ENCODE measurements at regions not wholly inside any gene's neighbourhood (a gene's known extent, or its start where the extent isn't known, plus 50 kb on each side); places are given as distances from the start of the nearest gene placed in this dataset.

DNA sequence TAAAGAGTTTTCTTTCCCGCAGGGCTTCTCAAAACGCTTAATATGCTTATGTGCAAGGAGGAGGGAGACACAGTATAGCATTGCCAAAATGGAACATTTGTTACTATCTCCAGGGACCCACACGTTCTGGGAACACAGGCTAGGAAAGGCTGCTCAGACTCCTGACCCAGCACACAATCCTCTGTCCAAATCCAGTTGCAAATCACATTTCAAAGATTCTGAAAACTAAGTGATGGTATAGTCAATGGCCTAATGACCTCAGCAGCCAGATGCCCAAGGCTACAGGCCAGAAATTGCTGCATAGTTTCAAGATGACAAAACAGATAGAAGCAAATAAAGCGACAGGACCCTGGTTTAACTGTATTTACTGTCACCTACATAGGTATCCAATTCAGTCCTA, 97.0 kb upstream of the GRIP1 start:
- H3K79me2 ChIP-seq (ENCODE audit: insufficient read depth, low read length): no peaks in the 10 kb centered on the region
- H3K14ac ChIP-seq (ENCODE audit: insufficient read depth, low read length): no peak overlapping the region
- H4K8ac ChIP-seq (replicated peaks; ENCODE audit: insufficient read length, low read depth, low read length): no peak overlapping the region
- no peak overlapping the region for H3K4ac ChIP-seq (ENCODE audit: low read depth, low read length)
- Mint-ChIP-seq H3K9me3 (no peaks in the 10 kb centered on the region), H3K36me3 (ENCODE audit: insufficient read depth in 1 of 3, low read depth in 3 of 3) (no peaks in the 10 kb centered on the region), H3K4me3 (no peak overlapping the region), H3K27ac (no peak overlapping the region), H3K27me3 (ENCODE audit: low read depth) (no peaks in the 10 kb centered on the region), H3K4me1 (peaks cover 8 to 11% of the 10 kb centered on the region in 2 experiments)
- H2BK15ac ChIP-seq (ENCODE audit: low read depth, low read length): no peak overlapping the region
- H3K79me1 ChIP-seq (ENCODE audit: insufficient read depth, low read depth, low read length, poor library complexity, severe bottlenecking): no peaks in the 10 kb centered on the region
- H3K23ac ChIP-seq (ENCODE audit: insufficient read length, low read depth, low read length): no peak overlapping the region
- no peak overlapping the region for H2BK12ac ChIP-seq (ENCODE audit: insufficient read length, low read depth, low read length)
- H2BK5ac ChIP-seq (ENCODE audit: insufficient read length, low read length): no peak overlapping the region
- no peaks in the 10 kb centered on the region for H4K20me1 ChIP-seq (ENCODE audit: control insufficient read depth, insufficient read depth, insufficient read length)
- no peak overlapping the region for H2AK5ac ChIP-seq (ENCODE audit: insufficient read length, low read length)
- H3T11ph ChIP-seq (ENCODE audit: low read length): no peak overlapping the region
- H2BK20ac ChIP-seq (ENCODE audit: low read depth, low read length, poor library complexity, severe bottlenecking): no peak overlapping the region
- DNase-seq: no peak
- no peak overlapping the region for H3K56ac ChIP-seq (ENCODE audit: insufficient read length, low read depth, low read length)
- H3K27me3 ChIP-seq (ENCODE audit: insufficient read depth, low read length): no peaks in the 10 kb centered on the region
- no peak overlapping the region for H4K5ac ChIP-seq (ENCODE audit: insufficient read length, low read depth, low read length)
- TF ChIP-seq, protein P1, sequence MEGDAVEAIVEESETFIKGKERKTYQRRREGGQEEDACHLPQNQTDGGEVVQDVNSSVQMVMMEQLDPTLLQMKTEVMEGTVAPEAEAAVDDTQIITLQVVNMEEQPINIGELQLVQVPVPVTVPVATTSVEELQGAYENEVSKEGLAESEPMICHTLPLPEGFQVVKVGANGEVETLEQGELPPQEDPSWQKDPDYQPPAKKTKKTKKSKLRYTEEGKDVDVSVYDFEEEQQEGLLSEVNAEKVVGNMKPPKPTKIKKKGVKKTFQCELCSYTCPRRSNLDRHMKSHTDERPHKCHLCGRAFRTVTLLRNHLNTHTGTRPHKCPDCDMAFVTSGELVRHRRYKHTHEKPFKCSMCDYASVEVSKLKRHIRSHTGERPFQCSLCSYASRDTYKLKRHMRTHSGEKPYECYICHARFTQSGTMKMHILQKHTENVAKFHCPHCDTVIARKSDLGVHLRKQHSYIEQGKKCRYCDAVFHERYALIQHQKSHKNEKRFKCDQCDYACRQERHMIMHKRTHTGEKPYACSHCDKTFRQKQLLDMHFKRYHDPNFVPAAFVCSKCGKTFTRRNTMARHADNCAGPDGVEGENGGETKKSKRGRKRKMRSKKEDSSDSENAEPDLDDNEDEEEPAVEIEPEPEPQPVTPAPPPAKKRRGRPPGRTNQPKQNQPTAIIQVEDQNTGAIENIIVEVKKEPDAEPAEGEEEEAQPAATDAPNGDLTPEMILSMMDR (conservative IDR thresholded peaks at IDR 0.05): no peak
- H3K4me1 ChIP-seq (ENCODE audit: insufficient read depth, low read length): no peaks in the 10 kb centered on the region
- no peak overlapping the region for H3K4me2 ChIP-seq (ENCODE audit: insufficient read depth, insufficient read length, low read length)
- H3K23me2 ChIP-seq (ENCODE audit: insufficient read length, low read depth, low read length, poor library complexity, severe bottlenecking): no peaks in the 10 kb centered on the region
- no peak overlapping the region for H3K27ac ChIP-seq (ENCODE audit: insufficient read length, low read depth, low read length)
- H3K9ac ChIP-seq (ENCODE audit: extremely low read depth, insufficient read length, low read length): no peak overlapping the region
- H4K91ac ChIP-seq (ENCODE audit: insufficient read length, low read depth, low read length): no peak overlapping the region
- WGBS (ENCODE audit: extremely low coverage, insufficient read length, low lambda C conversion rate): no CpG with 5 or more reads among the region's 4 CpGs
- no peak overlapping the region for H2BK120ac ChIP-seq (ENCODE audit: low read depth, low read length, poor library complexity, severe bottlenecking)
- H3K9me3 ChIP-seq (ENCODE audit: control insufficient read depth, low read depth, low read length): no peaks in the 10 kb centered on the region
- H2AFZ ChIP-seq (ENCODE audit: low read length): no peak overlapping the region
- H3K18ac ChIP-seq (ENCODE audit: insufficient read length, low read depth, low read length): no peak overlapping the region
